OCI-LY3 (cell line): ENCODE measurements at regions not wholly inside any gene's neighbourhood (a gene's known extent, or its start where the extent isn't known, plus 50 kb on each side); places are given as distances from the start of the nearest gene placed in this dataset.
"Not testable (repeated sequence)": the region's sequence is repeated elsewhere in the genome, so short reads cannot be mapped to it uniquely, and the experiment has no call there.

Experiments
- H2AFZ ChIP-seq: fragments of 200-600, 300-600 bp; shearing (Covaris generic); 2 replicates; pipeline ENCODE4 v1.6.0; 2014; ENCODE audit warnings: antibody characterized with exemption, low read depth, low read length
- H3K27ac ChIP-seq: fragments of 200-600, 300-600 bp; sonication (generic); 2 replicates; pipeline ENCODE4 v1.5.1; 2014; ENCODE audit warnings: mild to moderate bottlenecking, low read length, moderate library complexity, mixed read lengths
- H3K27me3 ChIP-seq: fragments of 200-600, 300-600 bp; sonication (generic); 2 replicates; pipeline ENCODE4 v1.6.1; 2014; ENCODE audit warnings: low read depth, low read length, mixed read lengths
- H3K36me3 ChIP-seq: fragments of 200-600, 300-600 bp; sonication (generic); replicated peaks from 2 replicates; pipeline ENCODE3; 2014; ENCODE audit warnings: low read depth, low read length, mixed read lengths
- H3K4me1 ChIP-seq: fragments of 300-600, 200-600 bp; sonication (generic); 2 replicates; pipeline ENCODE4 v1.6.1; 2014; ENCODE audit warnings: low read length, mixed read lengths
- H3K4me2 ChIP-seq: fragments of 200-600, 300-600 bp; sonication (generic); 2 replicates; pipeline ENCODE4 v1.6.1; 2014; ENCODE audit warnings: low read length, mixed read lengths
- H3K4me3 ChIP-seq: fragments of 300-600, 200-600 bp; sonication (generic); 2 replicates; pipeline ENCODE4 v1.5.1; 2014; ENCODE audit warnings: antibody characterized with exemption, mild to moderate bottlenecking, low read length, moderate library complexity
- H3K79me2 ChIP-seq: fragments of 300-600, 200-600 bp; shearing (Covaris generic); 2 replicates; pipeline ENCODE4 v1.6.1; 2014; ENCODE audit warnings: mild to moderate bottlenecking, low read length, mixed read lengths
- H3K9ac ChIP-seq: fragments of 300-600, 200-600 bp; shearing (Covaris generic); 2 replicates; pipeline ENCODE4 v1.6.0; 2014; ENCODE audit warnings: mild to moderate bottlenecking, low read length, moderate library complexity
- H3K9me3 ChIP-seq: fragments of 200-600, 300-600 bp; shearing (Covaris generic); 2 replicates; pipeline ENCODE4 v1.6.1; 2014; ENCODE audit warnings: low read length, mixed read lengths; ENCODE audit not compliant: insufficient read depth
- H4K20me1 ChIP-seq: fragments of 200-600, 300-600 bp; sonication (generic); 2 replicates; pipeline ENCODE4 v1.6.1; 2016; ENCODE audit warnings: low read length, mixed read lengths; ENCODE audit not compliant: insufficient read depth
- EZH2phosphoT487 ChIP-seq: fragments of 200-600 bp; shearing (Covaris generic); IDR thresholded peaks from 2 replicates; pipeline ENCODE4 v1.6.1; 2018; ENCODE audit warnings: antibody characterized with exemption, mixed run types, low read depth
- TF ChIP-seq, protein P1 (sequence below): fragments of 200-600, 300-600 bp; sonication (generic); IDR thresholded peaks from 2 replicates; pipeline ENCODE4 v1.5.1; 2014; ENCODE audit warnings: antibody characterized with exemption, low read length, low read depth

DNA sequence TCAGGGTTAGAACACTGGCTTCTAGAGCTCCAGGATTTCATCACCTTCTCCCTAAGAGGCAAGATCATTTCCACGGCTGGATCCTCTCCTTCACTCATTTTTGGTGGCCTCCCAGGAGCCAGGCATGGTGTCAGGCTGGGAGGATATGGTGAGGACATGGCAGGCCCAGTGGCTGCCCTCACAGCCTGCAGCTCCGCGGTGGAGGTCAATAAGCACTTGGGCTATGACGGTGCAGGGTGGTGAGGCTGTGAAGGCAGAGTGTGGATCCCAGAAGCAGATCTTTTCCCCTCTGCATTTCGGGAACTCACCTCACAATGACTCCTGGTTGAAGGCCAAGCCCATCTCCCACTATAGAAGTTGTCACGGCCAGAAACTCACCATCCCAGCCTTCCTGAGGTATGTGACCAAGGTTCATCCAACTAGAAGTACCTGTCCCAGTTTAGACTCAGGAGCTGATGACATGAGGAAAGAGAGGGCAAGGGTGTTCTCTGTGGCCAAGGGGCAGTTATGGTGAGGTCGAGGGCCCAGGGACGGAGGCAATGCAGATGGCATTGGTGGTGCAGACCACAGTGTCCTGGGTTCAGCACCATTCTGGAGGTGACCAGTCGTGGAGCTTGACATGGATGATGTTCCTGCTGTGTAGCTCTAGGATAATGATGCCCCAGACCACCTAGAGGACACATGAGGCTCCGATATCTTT lies 100.1 kb upstream of the SMAD3 start:
- H3K27ac ChIP-seq: no peak overlapping the region
- H4K20me1 ChIP-seq: no peaks in the 10 kb centered on the region
- no peak overlapping the region for H3K4me2 ChIP-seq
- TF ChIP-seq, protein P1, sequence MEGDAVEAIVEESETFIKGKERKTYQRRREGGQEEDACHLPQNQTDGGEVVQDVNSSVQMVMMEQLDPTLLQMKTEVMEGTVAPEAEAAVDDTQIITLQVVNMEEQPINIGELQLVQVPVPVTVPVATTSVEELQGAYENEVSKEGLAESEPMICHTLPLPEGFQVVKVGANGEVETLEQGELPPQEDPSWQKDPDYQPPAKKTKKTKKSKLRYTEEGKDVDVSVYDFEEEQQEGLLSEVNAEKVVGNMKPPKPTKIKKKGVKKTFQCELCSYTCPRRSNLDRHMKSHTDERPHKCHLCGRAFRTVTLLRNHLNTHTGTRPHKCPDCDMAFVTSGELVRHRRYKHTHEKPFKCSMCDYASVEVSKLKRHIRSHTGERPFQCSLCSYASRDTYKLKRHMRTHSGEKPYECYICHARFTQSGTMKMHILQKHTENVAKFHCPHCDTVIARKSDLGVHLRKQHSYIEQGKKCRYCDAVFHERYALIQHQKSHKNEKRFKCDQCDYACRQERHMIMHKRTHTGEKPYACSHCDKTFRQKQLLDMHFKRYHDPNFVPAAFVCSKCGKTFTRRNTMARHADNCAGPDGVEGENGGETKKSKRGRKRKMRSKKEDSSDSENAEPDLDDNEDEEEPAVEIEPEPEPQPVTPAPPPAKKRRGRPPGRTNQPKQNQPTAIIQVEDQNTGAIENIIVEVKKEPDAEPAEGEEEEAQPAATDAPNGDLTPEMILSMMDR: no peak
- TF ChIP-seq EZH2phosphoT487: no peak
- H3K9me3 ChIP-seq: no peaks in the 10 kb centered on the region
- no peaks in the 10 kb centered on the region for H3K4me1 ChIP-seq
- no peaks in the 10 kb centered on the region for H3K79me2 ChIP-seq
- no peak overlapping the region for H3K4me3 ChIP-seq
- peaks cover 20% of the 10 kb centered on the region for H3K27me3 ChIP-seq
- H2AFZ ChIP-seq: no peak overlapping the region
- H3K9ac ChIP-seq: no peak overlapping the region
- H3K36me3 ChIP-seq: no peaks in the 10 kb centered on the region

DNA sequence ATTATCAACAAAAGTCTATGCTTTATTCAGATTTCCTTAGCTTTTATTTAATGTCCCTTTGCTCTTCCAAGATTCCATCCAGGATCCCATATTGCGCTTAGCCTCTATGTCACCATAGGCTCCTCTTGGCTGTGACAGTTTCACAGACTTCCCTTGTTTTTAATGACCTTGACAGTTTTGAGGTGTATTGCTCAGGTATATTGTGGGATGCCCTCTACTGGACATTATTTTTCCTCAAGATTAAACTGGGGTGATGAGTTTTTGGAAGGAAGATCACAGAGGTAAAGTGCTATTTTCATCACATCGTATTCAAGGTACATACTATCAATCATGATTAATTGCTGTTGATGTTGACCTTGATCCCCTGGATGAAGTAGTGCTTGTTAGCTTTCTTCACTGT lies 99.1 kb upstream of the SMAD3 start:
- Histone ChIP-seq H3K4me3 (no peak overlapping the region), H3K4me2 (no peak overlapping the region), H3K36me3 (no peaks in the 10 kb centered on the region), H3K79me2 (no peaks in the 10 kb centered on the region), H3K4me1 (no peaks in the 10 kb centered on the region), H3K27me3 (peaks cover 14% of the 10 kb centered on the region), H3K9me3 (no peaks in the 10 kb centered on the region), H4K20me1 (no peaks in the 10 kb centered on the region), H3K27ac (no peak overlapping the region), H3K9ac (no peak overlapping the region), H2AFZ (no peak overlapping the region)
- no peak for TF ChIP-seq EZH2phosphoT487
- TF ChIP-seq, protein P1: peak; percentile 52

DNA sequence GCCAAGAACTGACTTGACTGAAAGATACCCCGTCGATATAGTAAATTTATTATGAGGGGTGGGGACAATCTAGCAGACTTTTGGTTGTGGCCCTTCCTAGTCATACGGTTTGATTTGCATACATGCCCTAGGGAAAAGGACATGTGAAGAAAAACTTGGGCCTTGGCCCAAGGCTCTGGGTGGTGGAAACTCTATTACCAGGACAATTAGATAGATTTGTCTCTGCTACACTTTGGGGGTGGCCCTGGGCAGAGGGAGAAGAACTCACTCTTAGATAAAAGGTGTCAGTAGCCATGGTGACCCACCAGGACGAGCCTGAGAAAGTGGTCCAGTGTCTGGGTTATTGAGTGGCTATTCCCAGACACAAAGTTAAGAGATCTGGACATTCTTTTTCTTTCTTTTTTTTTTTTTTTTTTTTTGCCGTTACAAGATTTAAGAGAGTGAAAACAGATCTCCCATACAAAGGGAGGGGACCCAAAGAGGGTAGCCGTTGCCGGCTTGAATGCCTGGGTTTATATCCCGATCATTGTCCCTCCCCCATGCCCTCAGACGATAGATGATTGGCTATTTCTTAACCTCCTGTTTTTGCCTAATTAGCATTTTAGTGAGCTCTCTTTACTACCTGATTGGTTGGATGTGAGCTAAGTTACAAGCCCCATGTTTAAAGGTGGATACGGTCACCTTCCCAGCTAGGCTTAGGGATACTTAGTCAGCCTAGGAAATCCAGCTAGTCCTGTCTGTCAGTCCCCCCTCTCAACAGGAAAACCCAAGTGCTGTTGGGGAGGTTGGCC lies 96.4 kb upstream of the SMAD3 start:
- Histone ChIP-seq H3K27ac (no peak overlapping the region), H4K20me1 (no peaks in the 10 kb centered on the region), H3K27me3 (peaks cover 13% of the 10 kb centered on the region), H3K4me2 (no peak overlapping the region), H3K79me2 (no peaks in the 10 kb centered on the region), H3K4me1 (no peaks in the 10 kb centered on the region), H3K9ac (no peak overlapping the region), H3K36me3 (no peaks in the 10 kb centered on the region), H2AFZ (no peak overlapping the region), H3K9me3 (no peaks in the 10 kb centered on the region), H3K4me3 (no peak overlapping the region)
- TF ChIP-seq, protein P1: no peak
- TF ChIP-seq EZH2phosphoT487: no peak

GRCh38 chr15:66974131-66974530 lies 91.3 kb upstream of the SMAD3 start:
- H3K4me1 ChIP-seq, H3K9me3 ChIP-seq, H3K36me3 ChIP-seq, H3K79me2 ChIP-seq, H3K9ac ChIP-seq, H3K27ac ChIP-seq, H2AFZ ChIP-seq, H3K4me3 ChIP-seq, H4K20me1 ChIP-seq, H3K4me2 ChIP-seq: not testable (repeated sequence)
- peaks cover 27% of the 10 kb centered on the region for H3K27me3 ChIP-seq

GRCh38 chr15:66976106-66976640 lies 89.2 kb upstream of the SMAD3 start:
- peaks cover 38% of the 10 kb centered on the region for H3K27me3 ChIP-seq
- not testable (repeated sequence) for H3K27ac ChIP-seq, H3K4me1 ChIP-seq, H4K20me1 ChIP-seq, H3K79me2 ChIP-seq, H2AFZ ChIP-seq, H3K36me3 ChIP-seq, H3K9me3 ChIP-seq, H3K9ac ChIP-seq
- 0 out of 2 replicates have a peak overlapping the region, but pooled peaks have one; percentile 18 for H3K4me3 ChIP-seq
- H3K4me2 ChIP-seq: peak overlapping the region; percentile 47

DNA sequence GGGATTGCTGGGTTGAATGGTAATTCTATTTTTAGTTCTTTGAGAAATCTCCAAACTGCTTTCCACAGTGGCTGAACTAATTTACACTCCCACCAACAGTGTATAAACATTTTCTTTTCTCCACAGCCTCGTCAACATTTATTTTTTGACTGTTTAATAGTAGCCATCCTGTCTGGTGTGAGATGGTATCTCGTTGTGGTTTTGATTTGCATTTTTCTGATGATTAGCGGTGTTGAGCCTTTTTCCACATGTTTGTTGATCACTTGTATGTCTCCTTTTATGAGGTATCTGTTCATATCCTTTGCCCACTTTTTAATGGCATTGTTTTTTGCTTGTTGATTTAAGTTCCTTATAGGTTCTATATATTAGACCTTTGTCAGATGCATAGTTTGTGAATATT lies 85.1 kb upstream of the SMAD3 start:
- peaks cover 67% of the 10 kb centered on the region for H3K27me3 ChIP-seq
- H3K27ac ChIP-seq, H3K4me1 ChIP-seq, H2AFZ ChIP-seq, H3K36me3 ChIP-seq, H3K79me2 ChIP-seq, H3K9me3 ChIP-seq, H3K4me2 ChIP-seq, H3K4me3 ChIP-seq, H3K9ac ChIP-seq, H4K20me1 ChIP-seq: not testable (repeated sequence)
